HL-60 (cell line): ENCODE measurements at regions not wholly inside any gene's neighbourhood (a gene's known extent, or its start where the extent isn't known, plus 50 kb on each side); places are given as distances from the start of the nearest gene placed in this dataset.

Experiments used
- DNase-seq, 2 experiments: peaks; one replicate each; pipeline ENCODE4 v3.0.0-alpha.2; 2010 to 2020; ENCODE audit warnings: low read depth in 1 of 2, low spot score in 1 of 2
- H3K27ac ChIP-seq: fragments of 250-450 bp; sonication (Bioruptor Pico); replicated peaks from 2 replicates; pipeline ENCODE4 v1.5.1; 2020; ENCODE audit warnings: mild to moderate bottlenecking, moderate library complexity
- H3K27me3 ChIP-seq: fragments of 250-450 bp; sonication (Bioruptor Pico); 2 replicates; pipeline ENCODE4 v1.5.1; 2021; ENCODE audit warnings: mild to moderate bottlenecking, moderate library complexity; ENCODE audit not compliant: insufficient read depth, poor library complexity, severe bottlenecking
- H3K4me3 ChIP-seq: replicated peaks from 2 replicates; pipeline ENCODE4 v1.5.1; 2011; ENCODE audit warnings: mild to moderate bottlenecking, control low read depth, low read length; ENCODE audit not compliant: insufficient read depth
- GABPA ChIP-seq: IDR thresholded peaks from 2 replicates; pipeline ENCODE4 v1.6.1; 2012; ENCODE audit warnings: low read depth
- POLR2AphosphoS5 ChIP-seq: IDR thresholded peaks from 2 replicates; pipeline ENCODE4 v1.6.1; 2012; ENCODE audit warnings: low read depth
- SPI1 ChIP-seq: IDR thresholded peaks from 2 replicates; pipeline ENCODE4 v1.6.1; 2012; ENCODE audit warnings: low read depth, mild to moderate bottlenecking, borderline replicate concordance
- TF ChIP-seq, protein P1 (sequence below): IDR thresholded peaks from one replicate; pipeline ENCODE4 v1.5.1; 2011; ENCODE audit warnings: low read length, control low read depth, inconsistent platforms; ENCODE audit not compliant: insufficient read depth
- TF ChIP-seq, protein P2 (sequence below): IDR thresholded peaks from 2 replicates; pipeline ENCODE4 v1.6.1; 2012; ENCODE audit warnings: low read depth; ENCODE audit not compliant: insufficient replicate concordance

DNA sequence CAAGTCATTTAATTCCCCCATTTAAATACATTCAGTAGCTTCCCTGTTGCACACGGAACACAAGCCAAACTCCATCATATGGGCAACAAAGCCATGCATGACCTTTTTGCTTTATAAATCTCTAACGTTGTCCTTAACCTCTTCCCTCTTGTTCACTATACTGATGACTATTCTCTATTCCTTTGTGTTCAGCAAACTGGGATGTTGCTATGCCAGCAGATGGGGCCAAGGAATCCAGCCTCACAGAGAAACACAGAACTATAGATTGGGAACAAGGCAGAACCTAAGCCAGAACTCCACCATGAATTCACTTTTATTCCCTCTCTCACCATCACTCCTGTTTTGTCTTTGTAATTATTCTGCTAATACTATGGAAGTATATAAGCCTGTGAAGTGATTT, 398.4 kb downstream of the TUSC7 start:
- no peak for TF ChIP-seq GABPA
- TF ChIP-seq POLR2AphosphoS5 = no peak
- no peak for TF ChIP-seq SPI1
- TF ChIP-seq, protein P1, sequence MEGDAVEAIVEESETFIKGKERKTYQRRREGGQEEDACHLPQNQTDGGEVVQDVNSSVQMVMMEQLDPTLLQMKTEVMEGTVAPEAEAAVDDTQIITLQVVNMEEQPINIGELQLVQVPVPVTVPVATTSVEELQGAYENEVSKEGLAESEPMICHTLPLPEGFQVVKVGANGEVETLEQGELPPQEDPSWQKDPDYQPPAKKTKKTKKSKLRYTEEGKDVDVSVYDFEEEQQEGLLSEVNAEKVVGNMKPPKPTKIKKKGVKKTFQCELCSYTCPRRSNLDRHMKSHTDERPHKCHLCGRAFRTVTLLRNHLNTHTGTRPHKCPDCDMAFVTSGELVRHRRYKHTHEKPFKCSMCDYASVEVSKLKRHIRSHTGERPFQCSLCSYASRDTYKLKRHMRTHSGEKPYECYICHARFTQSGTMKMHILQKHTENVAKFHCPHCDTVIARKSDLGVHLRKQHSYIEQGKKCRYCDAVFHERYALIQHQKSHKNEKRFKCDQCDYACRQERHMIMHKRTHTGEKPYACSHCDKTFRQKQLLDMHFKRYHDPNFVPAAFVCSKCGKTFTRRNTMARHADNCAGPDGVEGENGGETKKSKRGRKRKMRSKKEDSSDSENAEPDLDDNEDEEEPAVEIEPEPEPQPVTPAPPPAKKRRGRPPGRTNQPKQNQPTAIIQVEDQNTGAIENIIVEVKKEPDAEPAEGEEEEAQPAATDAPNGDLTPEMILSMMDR = no peak
- TF ChIP-seq, protein P2, sequence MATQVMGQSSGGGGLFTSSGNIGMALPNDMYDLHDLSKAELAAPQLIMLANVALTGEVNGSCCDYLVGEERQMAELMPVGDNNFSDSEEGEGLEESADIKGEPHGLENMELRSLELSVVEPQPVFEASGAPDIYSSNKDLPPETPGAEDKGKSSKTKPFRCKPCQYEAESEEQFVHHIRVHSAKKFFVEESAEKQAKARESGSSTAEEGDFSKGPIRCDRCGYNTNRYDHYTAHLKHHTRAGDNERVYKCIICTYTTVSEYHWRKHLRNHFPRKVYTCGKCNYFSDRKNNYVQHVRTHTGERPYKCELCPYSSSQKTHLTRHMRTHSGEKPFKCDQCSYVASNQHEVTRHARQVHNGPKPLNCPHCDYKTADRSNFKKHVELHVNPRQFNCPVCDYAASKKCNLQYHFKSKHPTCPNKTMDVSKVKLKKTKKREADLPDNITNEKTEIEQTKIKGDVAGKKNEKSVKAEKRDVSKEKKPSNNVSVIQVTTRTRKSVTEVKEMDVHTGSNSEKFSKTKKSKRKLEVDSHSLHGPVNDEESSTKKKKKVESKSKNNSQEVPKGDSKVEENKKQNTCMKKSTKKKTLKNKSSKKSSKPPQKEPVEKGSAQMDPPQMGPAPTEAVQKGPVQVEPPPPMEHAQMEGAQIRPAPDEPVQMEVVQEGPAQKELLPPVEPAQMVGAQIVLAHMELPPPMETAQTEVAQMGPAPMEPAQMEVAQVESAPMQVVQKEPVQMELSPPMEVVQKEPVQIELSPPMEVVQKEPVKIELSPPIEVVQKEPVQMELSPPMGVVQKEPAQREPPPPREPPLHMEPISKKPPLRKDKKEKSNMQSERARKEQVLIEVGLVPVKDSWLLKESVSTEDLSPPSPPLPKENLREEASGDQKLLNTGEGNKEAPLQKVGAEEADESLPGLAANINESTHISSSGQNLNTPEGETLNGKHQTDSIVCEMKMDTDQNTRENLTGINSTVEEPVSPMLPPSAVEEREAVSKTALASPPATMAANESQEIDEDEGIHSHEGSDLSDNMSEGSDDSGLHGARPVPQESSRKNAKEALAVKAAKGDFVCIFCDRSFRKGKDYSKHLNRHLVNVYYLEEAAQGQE = no peak
- no peak overlapping the region for H3K4me3 ChIP-seq
- no peaks in the 10 kb centered on the region for H3K27me3 ChIP-seq
- no peak for DNase-seq
- H3K27ac ChIP-seq = no peak overlapping the region

DNA sequence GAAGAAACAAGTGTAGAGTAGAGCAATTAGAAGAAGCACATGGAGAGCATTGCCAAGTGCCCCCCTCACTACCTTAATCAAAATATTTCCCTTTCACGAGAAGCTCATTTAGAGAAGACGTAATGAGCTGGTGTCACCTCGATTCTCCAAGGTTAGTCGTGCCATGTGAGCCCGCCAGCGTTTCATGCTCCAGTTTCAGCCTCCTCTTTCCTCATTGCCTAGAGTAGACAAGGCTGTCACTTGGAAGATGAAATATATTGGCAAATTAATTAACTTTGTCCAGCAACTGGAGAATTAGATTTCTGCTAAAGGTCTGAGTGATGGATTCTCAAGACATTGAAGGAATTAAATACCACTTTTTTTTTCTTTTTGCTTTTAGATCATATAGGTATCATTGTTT, 399.6 kb downstream of the TUSC7 start:
- Histone ChIP-seq H3K4me3 (no peak overlapping the region), H3K27ac (no peak overlapping the region), H3K27me3 (no peaks in the 10 kb centered on the region)
- TF ChIP-seq, protein P1 = no peak
- TF ChIP-seq SPI1 (no peak), POLR2AphosphoS5 (no peak), GABPA (no peak)
- TF ChIP-seq, protein P2 = no peak
- no peak for DNase-seq

DNA sequence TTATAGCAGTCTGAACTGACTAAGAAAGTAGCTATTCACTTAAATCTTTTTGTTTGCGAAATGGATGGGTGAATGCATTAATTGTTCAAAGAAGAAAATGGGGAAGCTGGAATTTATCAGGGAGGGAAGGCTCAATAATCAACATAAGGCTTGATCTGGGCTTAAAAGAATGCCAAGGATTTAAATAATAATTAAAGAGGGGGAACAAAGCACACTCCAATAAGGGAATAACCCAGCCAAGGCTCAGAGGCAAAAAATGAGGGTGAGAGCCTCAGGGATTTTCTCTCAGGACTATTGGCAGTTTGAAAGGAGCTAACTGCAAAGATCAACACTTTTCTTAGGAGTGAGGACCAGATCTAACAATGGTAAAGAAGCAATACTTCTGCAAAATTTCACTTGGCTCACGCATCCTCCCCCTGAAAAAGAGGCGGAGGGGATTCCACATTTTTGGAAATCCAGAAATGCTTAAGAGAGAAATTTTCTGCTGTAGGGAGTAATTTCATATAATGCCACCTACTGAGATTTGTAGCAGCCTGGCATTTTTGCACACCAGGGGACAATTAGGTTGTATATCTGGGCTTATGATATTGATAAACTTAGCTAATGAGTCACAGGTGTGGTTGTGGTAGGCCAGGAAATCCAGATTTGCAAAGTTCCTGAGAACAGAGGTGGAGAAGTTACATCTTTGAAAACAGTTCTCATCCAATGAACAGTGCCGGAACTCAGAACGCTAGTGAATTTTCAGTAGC, 405.1 kb downstream of the TUSC7 start:
- DNase-seq = no peak
- H3K4me3 ChIP-seq = no peak overlapping the region
- no peak overlapping the region for H3K27ac ChIP-seq
- TF ChIP-seq, protein P2 = no peak
- TF ChIP-seq, protein P1 = no peak
- TF ChIP-seq POLR2AphosphoS5 (no peak), GABPA (no peak), SPI1 (no peak)
- H3K27me3 ChIP-seq = no peaks in the 10 kb centered on the region
